ENCODE measurements at regions not wholly inside any gene's neighbourhood (a gene's known extent, or its start where the extent isn't known, plus 50 kb on each side); places are given as distances from the start of the nearest gene placed in this dataset.

- POLR2A ChIA-PET: no interaction called here
- DNase-seq (ENCODE audit: extremely low spot score): no peak
- CTCF ChIA-PET: no interaction called here
- TF ChIP-seq HDGF (IDR thresholded peaks at IDR 0.05; ENCODE audit: borderline replicate concordance): no peak
- TF ChIP-seq FOXA1 (IDR thresholded peaks at IDR 0.05): no peak
- no peak for TF ChIP-seq BHLHE40 (IDR thresholded peaks at IDR 0.05; ENCODE audit: borderline replicate concordance)
- no peak for TF ChIP-seq FOXK2 (IDR thresholded peaks at IDR 0.05)
Measured at GRCh38 chr9:106443520-106443919, 419.4 kb upstream of the ZNF462 start.

GRCh38 chr9:106445107-106445506 lies 417.9 kb upstream of the ZNF462 start:
- TF ChIP-seq SUZ12 (IDR thresholded peaks at IDR 0.05): no peak
- no peak for TF ChIP-seq CTBP1 (IDR thresholded peaks at IDR 0.05; ENCODE audit: borderline replicate concordance)
- no peak for TF ChIP-seq ZNF384 (IDR thresholded peaks at IDR 0.05)
- TF ChIP-seq, protein P1, sequence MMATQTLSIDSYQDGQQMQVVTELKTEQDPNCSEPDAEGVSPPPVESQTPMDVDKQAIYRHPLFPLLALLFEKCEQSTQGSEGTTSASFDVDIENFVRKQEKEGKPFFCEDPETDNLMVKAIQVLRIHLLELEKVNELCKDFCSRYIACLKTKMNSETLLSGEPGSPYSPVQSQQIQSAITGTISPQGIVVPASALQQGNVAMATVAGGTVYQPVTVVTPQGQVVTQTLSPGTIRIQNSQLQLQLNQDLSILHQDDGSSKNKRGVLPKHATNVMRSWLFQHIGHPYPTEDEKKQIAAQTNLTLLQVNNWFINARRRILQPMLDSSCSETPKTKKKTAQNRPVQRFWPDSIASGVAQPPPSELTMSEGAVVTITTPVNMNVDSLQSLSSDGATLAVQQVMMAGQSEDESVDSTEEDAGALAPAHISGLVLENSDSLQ (IDR thresholded peaks at IDR 0.05): no peak
- no peak for TF ChIP-seq FOXM1 (IDR thresholded peaks at IDR 0.05; ENCODE audit: borderline replicate concordance)
- no peak for TF ChIP-seq TARDBP (IDR thresholded peaks at IDR 0.05)
- no peak for TF ChIP-seq FOXA1 (IDR thresholded peaks at IDR 0.05)
- no peak for TF ChIP-seq SP1 (IDR thresholded peaks at IDR 0.05)
- no peak for TF ChIP-seq BHLHE40 (IDR thresholded peaks at IDR 0.05; ENCODE audit: borderline replicate concordance)
- TF ChIP-seq HDGF (IDR thresholded peaks at IDR 0.05; ENCODE audit: borderline replicate concordance): no peak
- TF ChIP-seq FOXK2 (IDR thresholded peaks at IDR 0.05): no peak
- TF ChIP-seq L3MBTL2 (conservative IDR thresholded peaks at IDR 0.05): no peak
- no peak for TF ChIP-seq NFRKB (IDR thresholded peaks at IDR 0.05)
- TF ChIP-seq LEF1 (IDR thresholded peaks at IDR 0.05; ENCODE audit: borderline replicate concordance): no peak
- no peak for TF ChIP-seq ELF4 (IDR thresholded peaks at IDR 0.05)
- TF ChIP-seq ARNT (IDR thresholded peaks at IDR 0.05): no peak
- ChIA-PET POLR2A (no interaction called here), CTCF (no interaction called here)
- DNase-seq (ENCODE audit: extremely low spot score): no peak

- no peak for DNase-seq (ENCODE audit: extremely low spot score)
- TF ChIP-seq TARDBP (IDR thresholded peaks at IDR 0.05) (no peak), FOXA1 (IDR thresholded peaks at IDR 0.05) (no peak), SUZ12 (IDR thresholded peaks at IDR 0.05) (no peak), BHLHE40 (IDR thresholded peaks at IDR 0.05; ENCODE audit: borderline replicate concordance) (no peak), NFRKB (IDR thresholded peaks at IDR 0.05) (no peak), FOXK2 (IDR thresholded peaks at IDR 0.05) (no peak), SP1 (IDR thresholded peaks at IDR 0.05) (no peak), FOXM1 (IDR thresholded peaks at IDR 0.05; ENCODE audit: borderline replicate concordance) (no peak), LEF1 (IDR thresholded peaks at IDR 0.05; ENCODE audit: borderline replicate concordance) (no peak), HDGF (IDR thresholded peaks at IDR 0.05; ENCODE audit: borderline replicate concordance) (no peak), ZNF384 (IDR thresholded peaks at IDR 0.05) (no peak), ELF4 (IDR thresholded peaks at IDR 0.05) (no peak), L3MBTL2 (conservative IDR thresholded peaks at IDR 0.05) (no peak)
- TF ChIP-seq, protein P1 (IDR thresholded peaks at IDR 0.05): no peak
- ChIA-PET POLR2A (no interaction called here), CTCF (no interaction called here)
Measured at GRCh38 chr9:106449336-106449927, 413.5 kb upstream of the ZNF462 start.

DNA sequence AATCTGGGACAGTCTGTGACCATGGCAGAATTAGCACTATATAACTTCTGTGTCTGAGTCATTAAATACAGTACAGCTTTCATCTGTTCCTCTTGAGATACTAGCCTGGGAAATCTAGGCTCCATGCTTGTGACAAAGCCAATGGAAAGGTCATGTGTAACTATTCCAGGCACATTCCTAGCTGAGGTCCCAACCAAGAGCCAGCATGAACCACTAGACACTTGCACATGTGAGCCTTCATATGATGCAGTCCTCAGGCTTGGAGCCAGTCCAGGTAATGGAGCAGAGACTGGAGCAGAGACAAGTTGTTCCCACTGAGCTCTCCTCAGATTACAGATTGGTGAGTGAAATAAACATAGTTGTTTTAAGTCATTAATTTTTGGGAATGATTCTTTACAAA lies 412.4 kb upstream of the ZNF462 start:
- POLR2A ChIA-PET: no interaction called here
- TF ChIP-seq CTBP1 (IDR thresholded peaks at IDR 0.05; ENCODE audit: borderline replicate concordance) (no peak), SP1 (IDR thresholded peaks at IDR 0.05) (no peak), ZNF384 (IDR thresholded peaks at IDR 0.05) (no peak), FOXM1 (IDR thresholded peaks at IDR 0.05; ENCODE audit: borderline replicate concordance) (no peak), NFRKB (IDR thresholded peaks at IDR 0.05) (no peak), SUZ12 (IDR thresholded peaks at IDR 0.05) (no peak)
- CTCF ChIA-PET: no interaction called here
- DNase-seq (ENCODE audit: extremely low spot score): no peak

GRCh38 chr9:106451223-106451622 lies 411.7 kb upstream of the ZNF462 start:
- CTCF ChIA-PET: no interaction called here
- POLR2A ChIA-PET: no interaction called here
- TF ChIP-seq LEF1 (IDR thresholded peaks at IDR 0.05; ENCODE audit: borderline replicate concordance): no peak
- no peak for TF ChIP-seq BHLHE40 (IDR thresholded peaks at IDR 0.05; ENCODE audit: borderline replicate concordance)
- no peak for TF ChIP-seq ARNT (IDR thresholded peaks at IDR 0.05)
- TF ChIP-seq FOXM1 (IDR thresholded peaks at IDR 0.05; ENCODE audit: borderline replicate concordance): no peak
- no peak for TF ChIP-seq TARDBP (IDR thresholded peaks at IDR 0.05)
- no peak for TF ChIP-seq HDGF (IDR thresholded peaks at IDR 0.05; ENCODE audit: borderline replicate concordance)
- no peak for TF ChIP-seq ZNF384 (IDR thresholded peaks at IDR 0.05)
- TF ChIP-seq FOXK2 (IDR thresholded peaks at IDR 0.05): no peak
- TF ChIP-seq, protein P1 (IDR thresholded peaks at IDR 0.05): no peak
- TF ChIP-seq CTBP1 (IDR thresholded peaks at IDR 0.05; ENCODE audit: borderline replicate concordance): no peak
- TF ChIP-seq FOXA1 (IDR thresholded peaks at IDR 0.05): no peak
- no peak for TF ChIP-seq L3MBTL2 (conservative IDR thresholded peaks at IDR 0.05)
- no peak for TF ChIP-seq ELF4 (IDR thresholded peaks at IDR 0.05)
- no peak for TF ChIP-seq SP1 (IDR thresholded peaks at IDR 0.05)
- no peak for TF ChIP-seq NFRKB (IDR thresholded peaks at IDR 0.05)
- no peak for TF ChIP-seq SUZ12 (IDR thresholded peaks at IDR 0.05)
- DNase-seq (ENCODE audit: extremely low spot score): no peak

DNA sequence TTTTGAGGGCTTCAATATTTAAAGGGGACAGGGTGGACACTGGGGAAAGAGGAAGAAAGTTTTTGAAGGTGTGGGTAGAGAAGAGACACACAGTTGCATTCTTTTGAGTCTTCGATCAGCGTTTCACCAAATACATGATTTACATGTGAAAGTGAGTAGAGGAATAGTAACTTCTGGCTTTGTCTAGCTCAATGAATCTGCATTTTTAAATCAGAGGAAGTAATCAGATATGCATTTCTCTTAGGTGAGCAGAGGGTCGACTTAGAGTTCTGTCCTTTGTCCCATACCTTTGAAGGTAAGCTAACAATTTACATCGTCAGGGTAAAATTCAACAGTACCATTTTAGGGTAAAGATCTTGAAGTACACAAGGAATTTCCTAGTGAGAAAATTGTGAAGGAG lies 406.4 kb upstream of the ZNF462 start:
- CTCF ChIA-PET: interaction anchor here (0.6 kb wide), 1 partner anchor 304 kb away, joined by 4 read pairs; no protein-coding TSS in a partner anchor
- DNase-seq (ENCODE audit: extremely low spot score): no peak
- no peak for TF ChIP-seq NFRKB (IDR thresholded peaks at IDR 0.05)
- POLR2A ChIA-PET: no interaction called here
